T-helper 2 cell treated with Interferon-gamma antibody and Interleukin-4, amounts not matched to agents 5 μg/mL and 100 μg/mL, for 36 hours (primary cell): ENCODE measurements at regions not wholly inside any gene's neighbourhood (a gene's known extent, or its start where the extent isn't known, plus 50 kb on each side); places are given as distances from the start of the nearest gene placed in this dataset.

Experiments
- DNase-seq: peaks from one replicate; pipeline ENCODE4 v3.0.0; 2021; ENCODE audit warnings: low spot score
- H3K27ac Mint-ChIP-seq: one replicate; pipeline ENCODE4 v1.8.0; 2021; ENCODE audit warnings: mild to moderate bottlenecking, mixed read lengths
- H3K27me3 Mint-ChIP-seq: one replicate; pipeline ENCODE4 v1.8.0; 2021; ENCODE audit warnings: low read depth, mixed read lengths
- H3K36me3 Mint-ChIP-seq: one replicate; pipeline ENCODE4 v1.8.0; 2021; ENCODE audit warnings: low read depth, mixed read lengths
- H3K4me1 Mint-ChIP-seq: one replicate; pipeline ENCODE4 v1.8.0; 2021; ENCODE audit warnings: low read depth, mixed read lengths
- H3K4me3 Mint-ChIP-seq: one replicate; pipeline ENCODE4 v1.8.0; 2022; ENCODE audit warnings: mild to moderate bottlenecking, moderate library complexity, mixed read lengths
- H3K9me3 Mint-ChIP-seq: one replicate; pipeline ENCODE4 v1.8.0; 2021; ENCODE audit warnings: mixed read lengths

DNA sequence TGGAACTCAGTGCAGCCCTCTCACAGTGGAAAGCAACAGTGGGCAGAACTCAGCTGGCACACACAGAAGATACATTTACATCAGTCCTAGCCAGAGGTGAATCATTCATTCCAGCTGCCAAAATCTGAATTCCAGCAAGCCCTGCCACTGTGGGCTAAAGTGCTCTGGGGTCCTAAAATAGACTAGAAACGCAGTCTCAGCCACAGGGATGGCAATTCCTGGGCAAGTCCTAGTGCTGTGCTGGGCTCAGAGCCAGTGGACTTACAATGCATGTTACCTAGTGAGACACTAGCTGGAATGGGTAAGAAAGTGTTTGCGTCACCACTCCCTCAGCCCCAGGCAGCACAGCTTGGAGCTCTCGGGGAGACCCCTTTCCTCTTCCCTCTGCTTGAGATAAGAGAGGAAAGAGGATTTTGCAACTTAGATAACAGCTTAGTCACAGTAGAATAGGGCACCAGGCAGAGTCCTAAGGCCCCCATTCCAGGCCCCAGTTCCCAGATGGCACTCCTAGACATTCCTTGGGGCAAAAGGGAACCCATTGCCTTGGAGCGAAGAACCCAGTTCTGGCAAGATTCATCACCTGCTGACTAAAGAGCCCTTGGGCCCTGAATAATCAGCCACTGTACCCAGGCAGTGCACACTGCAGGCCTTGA is 592.9 kb downstream of the FSCB start:
- H3K36me3 Mint-ChIP-seq, result no peaks in the 10 kb centered on the region
- H3K27ac Mint-ChIP-seq, result no peak overlapping the region
- no peak overlapping the region for H3K4me3 Mint-ChIP-seq
- no peaks in the 10 kb centered on the region for H3K4me1 Mint-ChIP-seq
- H3K27me3 Mint-ChIP-seq, result no peaks in the 10 kb centered on the region
- DNase-seq, result no peak
- H3K9me3 Mint-ChIP-seq, result peaks cover 61% of the 10 kb centered on the region

DNA sequence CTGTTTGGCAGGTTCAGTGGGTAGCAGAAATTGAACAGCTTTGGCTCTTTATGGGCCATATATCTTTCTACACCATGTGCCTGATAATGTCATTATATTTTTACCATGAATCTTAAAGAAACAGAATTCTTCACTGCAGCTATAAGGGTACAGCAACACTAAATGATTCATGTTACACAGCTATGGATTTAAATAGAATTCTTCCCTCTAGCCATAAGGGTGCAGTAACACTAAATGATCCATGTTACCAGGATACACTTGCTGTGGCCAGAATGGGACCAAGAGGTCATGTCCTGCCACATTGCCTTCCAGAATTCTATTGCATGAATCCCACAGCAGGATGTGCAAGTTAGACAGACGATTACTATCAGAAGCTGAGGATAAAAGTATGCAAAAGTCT is 603.9 kb downstream of the FSCB start:
- Mint-ChIP-seq H3K4me3 (no peak overlapping the region), H3K9me3 (peaks cover 21% of the 10 kb centered on the region), H3K36me3 (no peaks in the 10 kb centered on the region), H3K27ac (no peak overlapping the region), H3K27me3 (no peaks in the 10 kb centered on the region), H3K4me1 (no peaks in the 10 kb centered on the region)
- no peak for DNase-seq

DNA sequence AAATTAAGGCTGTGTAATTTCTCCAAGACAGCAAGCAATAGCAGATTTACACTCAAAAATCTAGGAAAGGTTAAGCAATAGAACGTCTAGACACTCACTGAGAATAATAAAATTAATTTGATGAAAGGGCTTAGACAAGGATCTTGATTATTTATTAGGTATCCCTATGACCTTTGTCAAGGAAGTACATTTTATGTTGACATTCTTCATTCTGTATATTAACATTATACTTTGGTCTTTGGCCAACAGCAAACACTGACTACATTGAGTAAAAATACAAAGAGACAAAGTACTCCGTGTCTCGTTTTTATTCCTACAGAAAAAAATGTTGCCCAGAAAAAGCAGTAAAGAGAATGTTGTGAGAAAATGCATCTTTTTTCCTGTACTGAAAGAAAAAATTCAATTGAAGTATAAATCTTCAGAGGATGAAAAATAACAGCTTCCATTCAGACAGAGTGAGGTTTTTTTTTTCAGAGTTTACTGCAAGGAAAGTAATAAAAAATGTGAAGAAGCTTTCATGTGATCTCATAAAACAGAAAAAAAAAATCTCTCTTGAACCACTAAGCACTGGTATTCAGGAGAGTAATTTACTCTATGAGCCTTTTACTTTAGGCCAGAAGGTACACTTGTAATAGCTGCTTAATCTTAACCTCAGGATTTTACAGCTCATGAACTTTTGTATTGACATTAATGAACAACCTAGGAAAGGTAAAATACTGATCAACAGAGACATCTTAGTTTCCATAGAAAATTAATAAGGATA is 605.0 kb downstream of the FSCB start:
- H3K4me3 Mint-ChIP-seq, result no peak overlapping the region
- no peaks in the 10 kb centered on the region for H3K27me3 Mint-ChIP-seq
- peaks cover 16% of the 10 kb centered on the region for H3K9me3 Mint-ChIP-seq
- H3K36me3 Mint-ChIP-seq, result no peaks in the 10 kb centered on the region
- H3K27ac Mint-ChIP-seq, result no peak overlapping the region
- DNase-seq, result no peak
- no peaks in the 10 kb centered on the region for H3K4me1 Mint-ChIP-seq

DNA sequence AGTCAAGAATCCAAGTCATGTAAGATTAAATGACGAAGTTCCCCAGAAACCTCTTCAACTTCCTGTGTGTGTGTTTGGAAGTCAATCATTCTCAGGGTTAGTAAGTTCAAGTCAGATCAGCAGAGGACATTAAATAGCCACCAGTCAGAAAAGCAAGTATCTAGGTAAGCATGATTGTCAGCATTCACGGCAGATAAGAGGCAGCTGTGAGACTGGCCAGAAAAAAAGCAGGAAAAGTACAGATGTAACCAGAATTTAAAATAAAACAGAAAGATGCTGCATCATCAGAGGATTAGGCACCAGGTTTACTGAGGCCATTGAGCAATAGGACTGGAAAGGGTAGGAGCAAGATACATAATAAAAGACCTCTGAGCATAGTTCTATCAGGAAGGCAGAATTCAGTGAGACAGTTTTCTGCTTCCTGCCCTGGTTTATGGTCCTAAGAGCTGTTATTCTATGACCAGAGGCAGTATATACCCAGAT is 606.9 kb downstream of the FSCB start:
- Mint-ChIP-seq H3K27ac (no peak overlapping the region), H3K36me3 (no peaks in the 10 kb centered on the region), H3K4me3 (no peak overlapping the region), H3K27me3 (no peaks in the 10 kb centered on the region), H3K4me1 (no peaks in the 10 kb centered on the region), H3K9me3 (peaks cover 12% of the 10 kb centered on the region)
- DNase-seq, result no peak

DNA sequence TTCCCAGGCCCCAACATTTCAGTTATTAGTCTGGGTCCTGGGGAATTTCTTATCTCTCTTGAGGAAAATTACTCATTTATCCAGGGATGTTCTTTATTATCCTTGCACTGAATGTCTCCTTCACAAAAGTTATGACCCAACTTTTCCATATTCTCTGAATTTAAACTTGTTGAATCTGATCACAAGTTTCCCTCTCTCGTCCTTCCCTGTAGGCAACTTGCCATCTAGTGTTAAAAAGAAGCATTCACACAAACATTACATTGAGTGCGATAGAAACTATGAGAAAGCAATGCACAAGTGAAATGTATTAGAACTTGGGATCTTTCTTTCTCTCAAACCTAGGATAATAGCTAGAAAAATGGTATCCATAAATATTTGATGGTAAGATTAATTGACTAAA is 608.4 kb downstream of the FSCB start:
- H3K4me3 Mint-ChIP-seq, result no peak overlapping the region
- no peaks in the 10 kb centered on the region for H3K36me3 Mint-ChIP-seq
- no peak overlapping the region for H3K27ac Mint-ChIP-seq
- peaks cover 18% of the 10 kb centered on the region for H3K9me3 Mint-ChIP-seq
- no peaks in the 10 kb centered on the region for H3K27me3 Mint-ChIP-seq
- DNase-seq, result no peak
- no peaks in the 10 kb centered on the region for H3K4me1 Mint-ChIP-seq

DNA sequence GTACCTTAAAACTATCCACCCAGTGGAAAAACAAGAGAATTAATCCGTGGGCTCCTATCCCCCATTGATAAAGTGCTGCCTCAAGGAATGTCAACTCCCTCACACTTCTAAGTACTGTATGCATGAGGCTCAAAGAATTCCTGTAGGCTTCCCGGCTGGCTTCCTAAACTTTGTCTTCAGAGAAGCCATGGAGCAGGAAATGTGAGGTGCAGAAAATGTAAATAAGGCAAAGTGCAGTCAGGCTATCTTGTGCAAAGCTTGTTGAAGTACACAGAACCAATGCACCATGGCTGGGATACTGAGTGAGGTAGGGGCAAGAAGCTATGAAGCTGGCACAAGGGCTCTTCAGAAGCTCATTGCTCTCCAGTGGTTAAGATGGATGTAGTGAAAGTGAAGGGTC is 611.0 kb downstream of the FSCB start:
- Mint-ChIP-seq H3K9me3 (peaks cover 8% of the 10 kb centered on the region), H3K4me3 (no peak overlapping the region), H3K27ac (no peak overlapping the region), H3K4me1 (no peaks in the 10 kb centered on the region), H3K27me3 (no peaks in the 10 kb centered on the region), H3K36me3 (no peaks in the 10 kb centered on the region)
- no peak for DNase-seq

DNA sequence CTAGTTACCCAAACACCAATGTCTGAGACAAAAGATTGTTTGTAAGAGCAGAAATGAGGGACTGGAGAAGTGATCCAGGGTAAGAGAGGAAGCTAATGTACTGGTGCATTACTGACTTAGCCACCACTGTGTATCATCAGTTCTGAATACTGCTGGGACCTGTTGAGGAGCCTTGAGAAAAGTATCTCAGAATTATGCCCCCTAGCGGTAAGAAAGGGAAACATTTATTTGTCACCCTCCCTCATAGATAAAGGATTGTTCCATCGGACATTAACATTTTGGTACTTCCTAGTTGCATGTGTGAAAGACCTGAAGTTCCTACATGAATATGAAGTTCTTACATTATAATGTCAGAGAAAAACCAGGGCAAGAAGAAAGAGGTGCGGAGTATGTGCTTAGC is 612.5 kb downstream of the FSCB start:
- H3K4me3 Mint-ChIP-seq, result no peak overlapping the region
- no peaks in the 10 kb centered on the region for H3K27me3 Mint-ChIP-seq
- H3K36me3 Mint-ChIP-seq, result no peaks in the 10 kb centered on the region

DNA sequence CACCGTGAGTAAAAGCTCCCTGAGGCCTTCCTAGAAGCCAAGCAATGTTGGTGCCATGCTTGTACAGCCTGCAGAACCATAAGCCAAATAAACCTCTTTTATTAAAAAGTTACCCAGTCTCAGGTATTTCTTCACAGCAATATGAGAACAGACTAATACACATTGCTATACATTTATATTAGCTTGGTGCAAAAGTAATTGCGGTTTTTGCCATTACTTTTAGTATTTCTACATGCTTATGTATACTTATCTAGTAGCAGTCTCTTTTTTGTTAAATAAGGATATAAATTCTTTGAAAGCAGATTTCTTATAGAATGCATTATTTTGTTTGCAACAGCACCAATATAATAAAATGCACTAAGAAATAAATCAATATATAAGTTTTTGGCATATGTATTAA is 619.6 kb downstream of the FSCB start:
- Mint-ChIP-seq H3K27ac (no peak overlapping the region), H3K36me3 (no peaks in the 10 kb centered on the region), H3K27me3 (no peaks in the 10 kb centered on the region), H3K9me3 (peaks cover 13% of the 10 kb centered on the region), H3K4me1 (no peaks in the 10 kb centered on the region), H3K4me3 (no peak overlapping the region)
- DNase-seq, result no peak

More for the DNA sequence above, 612.5 kb downstream of the FSCB start:
- Mint-ChIP-seq H3K4me1 (no peaks in the 10 kb centered on the region), H3K27ac (no peak overlapping the region), H3K9me3 (peaks cover 11% of the 10 kb centered on the region)
- DNase-seq, result no peak

DNA sequence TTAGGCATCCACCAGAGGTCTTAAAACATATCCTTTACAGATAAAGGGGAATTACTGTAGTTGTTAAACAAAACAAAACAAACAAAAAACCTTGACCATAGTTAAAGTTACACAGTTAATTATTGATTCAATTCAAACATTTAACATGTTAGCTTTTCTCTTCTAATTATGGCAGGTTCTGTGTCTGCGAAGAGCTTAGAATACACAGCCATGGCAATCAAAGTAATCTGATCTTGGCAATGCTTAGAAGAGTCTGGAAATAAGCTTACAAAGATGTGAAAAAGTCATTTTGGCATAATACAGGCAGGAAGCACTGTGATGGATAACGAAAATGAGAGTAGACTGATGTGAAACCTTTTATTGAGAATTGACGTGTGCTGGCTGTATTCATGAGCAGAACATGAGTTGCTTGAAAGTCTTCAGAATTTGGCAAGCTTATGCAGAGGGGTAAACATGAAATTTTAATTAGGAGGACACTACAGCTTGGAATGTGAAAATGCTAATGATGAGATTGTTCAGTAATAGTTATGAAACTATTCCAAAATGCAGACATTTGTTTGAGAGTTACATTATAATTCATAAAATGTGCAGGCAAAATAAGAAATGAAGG is 629.6 kb downstream of the FSCB start:
- H3K27ac Mint-ChIP-seq, result no peak overlapping the region
- H3K4me1 Mint-ChIP-seq, result no peaks in the 10 kb centered on the region
- no peak overlapping the region for H3K4me3 Mint-ChIP-seq
- H3K27me3 Mint-ChIP-seq, result no peaks in the 10 kb centered on the region
- no peak for DNase-seq
- H3K36me3 Mint-ChIP-seq, result no peaks in the 10 kb centered on the region
- peaks cover 32% of the 10 kb centered on the region for H3K9me3 Mint-ChIP-seq

DNA sequence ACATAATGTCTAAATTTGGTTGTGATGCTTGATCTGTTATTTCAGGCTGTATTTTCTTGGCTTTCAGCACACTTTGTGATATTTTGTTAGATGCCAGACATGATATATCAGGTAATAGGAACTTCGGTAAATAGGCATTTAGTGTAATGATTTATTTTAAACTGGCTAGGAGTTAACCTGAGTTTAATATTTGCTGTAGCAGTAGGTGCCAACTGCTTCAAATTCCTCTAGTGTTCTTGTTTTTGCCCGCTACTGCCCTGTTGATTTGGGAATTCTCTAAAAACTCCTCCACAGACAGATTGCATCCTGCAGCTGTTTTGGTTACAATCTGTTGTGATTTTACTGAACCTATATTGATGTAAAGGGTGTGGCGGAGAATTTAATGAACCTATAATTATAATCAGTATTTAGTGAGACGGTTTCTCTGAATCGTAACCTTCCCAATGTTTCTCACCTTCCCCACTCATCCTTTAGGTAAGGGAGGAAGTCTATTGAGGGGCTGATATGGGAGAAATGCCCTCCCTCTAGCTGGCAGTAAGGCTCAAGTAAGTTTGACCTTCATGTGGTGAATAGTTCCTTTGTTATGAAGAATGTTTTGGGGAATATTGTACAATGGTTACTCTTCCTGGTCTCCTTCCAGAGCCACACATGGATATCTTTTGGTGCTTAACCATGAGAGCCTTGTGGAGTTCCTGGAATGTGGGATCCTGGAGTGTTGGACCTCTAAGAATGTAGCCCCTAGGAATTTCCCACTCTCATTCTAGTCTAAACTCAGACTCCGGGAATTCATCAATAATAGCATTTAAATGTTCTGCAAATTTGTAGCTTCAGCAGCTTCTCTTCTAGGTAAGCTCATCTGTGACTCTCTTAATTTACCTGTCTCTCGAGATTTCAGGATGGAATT is 634.1 kb downstream of the FSCB start:
- Mint-ChIP-seq H3K27ac (no peak overlapping the region), H3K4me3 (no peak overlapping the region), H3K36me3 (no peaks in the 10 kb centered on the region), H3K4me1 (no peaks in the 10 kb centered on the region), H3K9me3 (peaks cover 36% of the 10 kb centered on the region), H3K27me3 (no peaks in the 10 kb centered on the region)
- no peak for DNase-seq

DNA sequence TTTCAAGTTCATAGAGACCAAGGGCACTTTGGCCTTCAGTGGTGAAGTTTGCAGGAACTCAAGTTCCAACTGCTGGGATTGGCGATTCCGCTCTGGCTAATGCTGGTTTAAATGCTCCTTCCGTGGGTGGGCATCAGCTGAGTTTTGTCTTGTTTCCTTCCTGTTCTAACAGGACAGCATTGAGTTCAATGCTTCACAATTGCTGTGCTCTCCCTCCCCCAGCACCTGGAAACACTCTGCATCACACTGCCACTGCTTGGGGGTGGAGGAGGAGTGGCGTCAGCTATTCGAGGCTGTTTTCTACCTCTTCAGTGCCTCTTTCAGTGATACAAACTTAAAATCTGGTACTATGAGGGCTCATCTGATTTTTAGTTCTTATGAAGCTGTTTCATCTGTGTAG is 634.9 kb downstream of the FSCB start:
- Mint-ChIP-seq H3K4me3 (no peak overlapping the region), H3K27me3 (no peaks in the 10 kb centered on the region), H3K4me1 (no peaks in the 10 kb centered on the region), H3K9me3 (peaks cover 33% of the 10 kb centered on the region), H3K36me3 (no peaks in the 10 kb centered on the region), H3K27ac (no peak overlapping the region)
- no peak for DNase-seq

DNA sequence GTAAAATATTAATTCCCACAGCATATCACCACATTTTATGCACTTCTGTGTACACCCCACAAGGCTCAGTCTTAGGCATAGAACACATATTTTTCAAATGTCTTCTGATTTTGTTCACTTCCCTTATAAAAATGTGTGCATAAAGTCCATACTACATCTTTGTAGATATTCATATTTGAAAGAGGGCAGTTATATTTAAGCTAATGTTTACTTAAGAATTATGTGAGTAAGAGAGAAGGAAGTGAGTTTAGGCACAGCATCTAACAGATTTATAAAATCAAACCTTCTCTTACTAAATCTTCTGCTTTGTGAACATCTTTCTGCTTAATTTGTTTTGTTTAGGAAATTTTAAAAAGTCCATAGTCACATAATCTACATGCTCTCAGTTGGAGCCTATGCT is 648.1 kb downstream of the FSCB start:
- Mint-ChIP-seq H3K4me1 (no peaks in the 10 kb centered on the region), H3K36me3 (no peaks in the 10 kb centered on the region), H3K4me3 (no peak overlapping the region), H3K27me3 (no peaks in the 10 kb centered on the region), H3K9me3 (peaks cover 34% of the 10 kb centered on the region), H3K27ac (no peak overlapping the region)
- no peak for DNase-seq

DNA sequence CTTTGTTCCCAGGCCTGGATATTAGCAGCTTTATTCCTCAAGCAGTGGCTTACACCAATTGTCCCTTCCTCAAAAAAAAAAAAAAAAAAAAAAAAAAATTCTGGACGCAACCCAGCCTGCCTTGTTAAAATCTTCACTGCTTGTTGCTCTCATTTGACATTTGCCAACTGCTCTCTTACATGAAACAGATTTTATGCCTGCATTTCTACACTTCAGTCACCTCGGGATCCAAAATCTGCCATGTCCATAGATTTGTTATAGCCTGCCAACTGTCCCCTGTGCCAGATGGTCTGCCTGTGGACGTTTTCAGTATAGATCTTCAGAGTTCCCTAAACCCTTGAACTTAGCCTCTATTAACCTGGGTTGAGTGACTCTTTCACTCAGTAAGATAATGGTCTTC is 651.5 kb downstream of the FSCB start:
- peaks cover 34% of the 10 kb centered on the region for H3K9me3 Mint-ChIP-seq
- H3K4me1 Mint-ChIP-seq, result no peaks in the 10 kb centered on the region
- H3K4me3 Mint-ChIP-seq, result no peak overlapping the region
- no peak for DNase-seq
- H3K27me3 Mint-ChIP-seq, result no peaks in the 10 kb centered on the region
- H3K36me3 Mint-ChIP-seq, result no peaks in the 10 kb centered on the region
- no peak overlapping the region for H3K27ac Mint-ChIP-seq

DNA sequence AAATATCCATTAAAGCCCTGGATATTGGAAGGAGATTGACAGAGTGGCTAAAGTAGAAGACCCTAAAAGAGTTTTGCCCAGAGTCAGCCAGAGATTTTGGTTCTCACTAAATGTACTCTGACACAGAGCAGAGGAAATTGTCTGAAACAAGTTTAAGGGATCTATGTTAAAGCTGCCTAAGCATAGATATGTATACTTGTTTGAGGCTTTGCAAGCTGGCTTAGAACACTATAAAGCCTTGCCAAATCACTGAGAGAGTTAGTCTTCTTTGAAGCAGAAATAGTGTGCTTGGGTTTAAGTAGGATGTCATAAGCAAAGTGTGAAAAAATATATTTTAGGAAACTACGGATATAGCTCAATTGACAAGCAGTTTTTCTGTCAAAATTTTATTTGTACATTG is 653.5 kb downstream of the FSCB start:
- Mint-ChIP-seq H3K36me3 (no peaks in the 10 kb centered on the region), H3K4me3 (no peak overlapping the region), H3K27ac (no peak overlapping the region), H3K9me3 (peaks cover 31% of the 10 kb centered on the region), H3K27me3 (no peaks in the 10 kb centered on the region), H3K4me1 (no peaks in the 10 kb centered on the region)
- no peak for DNase-seq
